Endodermal cell (in vitro differentiated cells): ENCODE measurements at regions not wholly inside any gene's neighbourhood (a gene's known extent, or its start where the extent isn't known, plus 50 kb on each side); places are given as distances from the start of the nearest gene placed in this dataset.

Source experiments
- DNase-seq: peaks from one replicate; pipeline ENCODE4 v3.0.0-alpha.2; 2017
- H3K27ac ChIP-seq: 2 replicates; pipeline ENCODE4 v1.5.1; 2013; ENCODE audit warnings: mild to moderate bottlenecking, low read depth, low read length, moderate library complexity
- H3K27me3 ChIP-seq: 2 replicates; pipeline ENCODE4 v1.6.1; 2013; ENCODE audit warnings: mild to moderate bottlenecking, low read length, moderate library complexity; ENCODE audit not compliant: insufficient read depth, control insufficient read depth, poor library complexity, severe bottlenecking
- H3K36me3 ChIP-seq: 2 replicates; pipeline ENCODE4 v1.7.0; 2013; ENCODE audit warnings: mild to moderate bottlenecking, low read length, moderate library complexity; ENCODE audit not compliant: control insufficient read depth, insufficient read depth
- H3K4me1 ChIP-seq: one replicate; pipeline ENCODE4 v1.7.0; 2013; ENCODE audit warnings: low read length; ENCODE audit not compliant: control insufficient read depth, insufficient read depth
- H3K4me3 ChIP-seq: 2 replicates; pipeline ENCODE4 v1.5.1; 2013; ENCODE audit warnings: mild to moderate bottlenecking, low read length, moderate library complexity
- H3K9ac ChIP-seq: 2 replicates; pipeline ENCODE4 v1.6.1; 2013; ENCODE audit warnings: mild to moderate bottlenecking, low read length, moderate library complexity; ENCODE audit not compliant: poor library complexity, severe bottlenecking; ENCODE audit errors: extremely low read depth
- H3K9me3 ChIP-seq: 2 replicates; pipeline ENCODE4 v1.6.1; 2013; ENCODE audit warnings: mild to moderate bottlenecking, low read length, moderate library complexity; ENCODE audit not compliant: control insufficient read depth
- H3K27ac Mint-ChIP-seq: 2 replicates; pipeline ENCODE4 v1.8.0; 2020; ENCODE audit warnings: mixed read lengths
- H3K27me3 Mint-ChIP-seq: 2 replicates; pipeline ENCODE4 v1.8.0; 2021; ENCODE audit warnings: mild to moderate bottlenecking, mixed read lengths; ENCODE audit not compliant: insufficient read depth
- H3K36me3 Mint-ChIP-seq: 2 replicates; pipeline ENCODE4 v1.8.0; 2020; ENCODE audit warnings: low read depth, mixed read lengths
- H3K4me1 Mint-ChIP-seq: 2 replicates; pipeline ENCODE4 v1.8.0; 2020; ENCODE audit warnings: mixed read lengths
- H3K4me3 Mint-ChIP-seq: 2 replicates; pipeline ENCODE4 v1.8.0; 2020; ENCODE audit warnings: mild to moderate bottlenecking, moderate library complexity, mixed read lengths
- H3K9me3 Mint-ChIP-seq: 2 replicates; pipeline ENCODE4 v1.8.0; 2020; ENCODE audit warnings: mild to moderate bottlenecking, mixed read lengths
- CTCF ChIP-seq: fragments of 200-600 bp; sonication (generic); conservative IDR thresholded peaks from 2 replicates; pipeline ENCODE4 v1.5.0; 2021; ENCODE audit warnings: antibody characterized with exemption, mild to moderate bottlenecking
- WGBS, 2 experiments: methylation state at CpG; one replicate each; pipeline versions ENCODE4 v1.1.5 to v1.1.7; 2013; ENCODE audit warnings: missing lambda C conversion rate in 2 of 2, mixed read lengths in 1 of 2; ENCODE audit not compliant: insufficient coverage in 1 of 2, insufficient read length in 1 of 2; 5-methylcytosine and 5-hydroxymethylcytosine counted together

- H3K27me3 ChIP-seq, result no peaks in the 10 kb centered on the region
- Mint-ChIP-seq H3K4me3 (no peak overlapping the region), H3K4me1 (peaks cover 11% of the 10 kb centered on the region), H3K9me3 (peaks cover 7% of the 10 kb centered on the region), H3K27ac (no peak overlapping the region), H3K36me3 (no peaks in the 10 kb centered on the region), H3K27me3 (peaks cover 1% of the 10 kb centered on the region)
- H3K9me3 ChIP-seq, result no peaks in the 10 kb centered on the region
- no peak overlapping the region for H3K9ac ChIP-seq
- no peak overlapping the region for H3K4me3 ChIP-seq
- H3K4me1 ChIP-seq, result no peaks in the 10 kb centered on the region
- WGBS, 2 experiments, result 83 to 89% methylated on average over 1 to 4 of the region's 4 CpGs
- H3K27ac ChIP-seq, result no peak overlapping the region
- no peak for DNase-seq
- no peak for TF ChIP-seq CTCF
- no peaks in the 10 kb centered on the region for H3K36me3 ChIP-seq
Observed at GRCh38 chr2:128520340-128520739, 201.7 kb upstream of the HS6ST1 start.

- Histone ChIP-seq H3K4me1 (no peaks in the 10 kb centered on the region), H3K27me3 (no peaks in the 10 kb centered on the region), H3K9me3 (no peaks in the 10 kb centered on the region), H3K4me3 (no peak overlapping the region), H3K27ac (no peak overlapping the region), H3K9ac (no peak overlapping the region), H3K36me3 (no peaks in the 10 kb centered on the region)
- no peak for TF ChIP-seq CTCF
- peaks cover 11% of the 10 kb centered on the region for H3K4me1 Mint-ChIP-seq
- H3K4me3 Mint-ChIP-seq, result no peak overlapping the region
- DNase-seq, result peak; percentile 35
- peaks cover 7% of the 10 kb centered on the region for H3K9me3 Mint-ChIP-seq
- WGBS, 2 experiments, result 91 to 96% methylated on average over 9 of the region's 9 CpGs
- no peak overlapping the region for H3K27ac Mint-ChIP-seq
- peaks cover 1% of the 10 kb centered on the region for H3K27me3 Mint-ChIP-seq
- no peaks in the 10 kb centered on the region for H3K36me3 Mint-ChIP-seq
Observed at GRCh38 chr2:128520791-128521190, 202.1 kb upstream of the HS6ST1 start.

GRCh38 chr2:128521482-128521881 lies 202.8 kb upstream of the HS6ST1 start:
- WGBS, 2 experiments, result 95 to 96% methylated on average over 4 of the region's 4 CpGs
- Histone ChIP-seq H3K9me3 (no peaks in the 10 kb centered on the region), H3K9ac (no peak overlapping the region), H3K36me3 (no peaks in the 10 kb centered on the region), H3K4me1 (no peaks in the 10 kb centered on the region), H3K27ac (no peak overlapping the region), H3K4me3 (no peak overlapping the region), H3K27me3 (no peaks in the 10 kb centered on the region)
- Mint-ChIP-seq H3K4me1 (peaks cover 11% of the 10 kb centered on the region), H3K27ac (no peak overlapping the region), H3K27me3 (peaks cover 1% of the 10 kb centered on the region), H3K4me3 (no peak overlapping the region), H3K9me3 (peaks cover 7% of the 10 kb centered on the region), H3K36me3 (no peaks in the 10 kb centered on the region)
- DNase-seq, result no peak
- no peak for TF ChIP-seq CTCF
